ENCODE measurements at regions not wholly inside any gene's neighbourhood (a gene's known extent, or its start where the extent isn't known, plus 50 kb on each side); places are given as distances from the start of the nearest gene placed in this dataset.

GRCh38 chr12:127726671-127727315 is 540.2 kb upstream of the TMEM132C start (continued):
- no peak for TF ChIP-seq E4F1 (IDR thresholded peaks at IDR 0.05; ENCODE audit: borderline replicate concordance, partially characterized antibody)
- TF ChIP-seq ZNF592 (IDR thresholded peaks at IDR 0.05), result no peak
- no peak for TF ChIP-seq EGR1 (IDR thresholded peaks at IDR 0.05; ENCODE audit: borderline replicate concordance in 1 of 2, low read depth in 2 of 2, low read length in 2 of 2)
- no peak for TF ChIP-seq KAT2A (conservative IDR thresholded peaks at IDR 0.05; ENCODE audit: control insufficient read depth, low read depth, low read length)
- no peak for TF ChIP-seq NFYB (IDR thresholded peaks at IDR 0.05; ENCODE audit: insufficient read depth, low read depth, low read length)
- no peak for TF ChIP-seq NFYA (IDR thresholded peaks at IDR 0.05; ENCODE audit: borderline replicate concordance, low read depth, low read length)
- no peak for TF ChIP-seq SIN3A (IDR thresholded peaks at IDR 0.05; ENCODE audit: low read depth, low read length)
- no peak for TF ChIP-seq PAX8 (IDR thresholded peaks at IDR 0.05)
